Mucosa of descending colon (tissue), 3 donors: ENCODE measurements at regions not wholly inside any gene's neighbourhood (a gene's known extent, or its start where the extent isn't known, plus 50 kb on each side); places are given as distances from the start of the nearest gene placed in this dataset.
A peak's percentile ranks its signal among the peaks of the same experiment; 100 is the strongest.

Experiments used
- ATAC-seq: fragments of 200-7000 bp; cut with Tn5 transposase; one replicate; pipeline ENCODE4 v1.9.1; 2020; ENCODE audit warnings: mild to moderate bottlenecking, moderate library complexity
- DNase-seq, 3 donors: peaks; one replicate each; pipeline ENCODE4 v3.0.0-alpha.2; 2020
- H3K36me3 ChIP-seq: fragments of 200-600 bp; one replicate; pipeline ENCODE4 v1.8.0; 2021; ENCODE audit warnings: low read depth, mild to moderate bottlenecking
- H3K4me1 ChIP-seq: fragments of 200-600 bp; one replicate; pipeline ENCODE4 v1.8.0; 2021; ENCODE audit warnings: low read depth, mild to moderate bottlenecking
- H3K4me3 ChIP-seq: fragments of 200-600 bp; one replicate; pipeline ENCODE4 v1.8.0; 2021; ENCODE audit warnings: mild to moderate bottlenecking
- H3K9me3 ChIP-seq: fragments of 200-600 bp; one replicate; pipeline ENCODE4 v1.8.0; 2021; ENCODE audit warnings: mild to moderate bottlenecking
- CTCF ChIP-seq: fragments of 200-600 bp; IDR thresholded peaks from one replicate; pipeline ENCODE4 v1.8.0; 2022; ENCODE audit warnings: antibody characterized with exemption, mild to moderate bottlenecking
- intact Hi-C, 2 donors: fragments of 100-400 bp; cut with DNase I in 1 of 2; cut with micrococcal nuclease in 1 of 2; formaldehyde crosslinking; loops; one replicate each; pipeline versions ENCODE4 v1.11.0 to v1.11.1; 2022; cut with DNase I, micrococcal nuclease
- donor health status: DM: no; HTN: no; CAD: no; lungs with moderate emphysema.
- donor health status: DM: no; HTN: no; CAD: no.
- donor health status: DM: no; HTN: yes; CAD: no.

GRCh38 chr4:19686456-19686855 lies 565.2 kb upstream of the SLIT2 start:
- Histone ChIP-seq H3K4me3 (no peak overlapping the region), H3K9me3 (no peaks in the 10 kb centered on the region), H3K4me1 (no peaks in the 10 kb centered on the region), H3K36me3 (no peaks in the 10 kb centered on the region)
- ATAC-seq (no peak), DNase-seq (no peak)
- TF ChIP-seq CTCF = no peak
- intact Hi-C loops = no loop called here

GRCh38 chr4:19684084-19684483 lies 567.6 kb upstream of the SLIT2 start:
- Histone ChIP-seq H3K9me3 (no peaks in the 10 kb centered on the region), H3K4me3 (no peak overlapping the region), H3K4me1 (no peaks in the 10 kb centered on the region), H3K36me3 (no peaks in the 10 kb centered on the region)
- DNase-seq (no peak), ATAC-seq (no peak)
- intact Hi-C loops = no loop called here
- no peak for TF ChIP-seq CTCF

GRCh38 chr4:19683426-19683825 lies 568.3 kb upstream of the SLIT2 start:
- H3K4me1 ChIP-seq = no peaks in the 10 kb centered on the region
- ATAC-seq (no peak), DNase-seq (no peak)
- H3K36me3 ChIP-seq = no peaks in the 10 kb centered on the region
- intact Hi-C loops = no loop called here
- TF ChIP-seq CTCF = no peak
- H3K4me3 ChIP-seq = no peak overlapping the region
- H3K9me3 ChIP-seq = no peaks in the 10 kb centered on the region

- ATAC-seq = no peak
- no peaks in the 10 kb centered on the region for H3K4me1 ChIP-seq
- H3K9me3 ChIP-seq = peaks cover 2% of the 10 kb centered on the region
- no peaks in the 10 kb centered on the region for H3K36me3 ChIP-seq
- intact Hi-C loops = no loop called here
- no peak for TF ChIP-seq CTCF
- no peak overlapping the region for H3K4me3 ChIP-seq
- DNase-seq = no peak
Observed at GRCh38 chr4:19677211-19677610, 574.5 kb upstream of the SLIT2 start.

- no peak for TF ChIP-seq CTCF
- peaks cover 9% of the 10 kb centered on the region for H3K9me3 ChIP-seq
- no peaks in the 10 kb centered on the region for H3K36me3 ChIP-seq
- no peaks in the 10 kb centered on the region for H3K4me1 ChIP-seq
- DNase-seq (peak in 1 of 3 donors; percentile 4), ATAC-seq (no peak)
- H3K4me3 ChIP-seq = no peak overlapping the region
- intact Hi-C loops = no loop called here
Observed at GRCh38 chr4:19675172-19675811, 576.4 kb upstream of the SLIT2 start.

GRCh38 chr4:19659101-19659500 lies 592.6 kb upstream of the SLIT2 start:
- ATAC-seq = no peak
- intact Hi-C loops = no loop called here
- no peak overlapping the region for H3K4me3 ChIP-seq
- no peaks in the 10 kb centered on the region for H3K9me3 ChIP-seq
- no peak for TF ChIP-seq CTCF
- no peaks in the 10 kb centered on the region for H3K36me3 ChIP-seq
- no peak for DNase-seq
- H3K4me1 ChIP-seq = no peaks in the 10 kb centered on the region
